Lower leg skin (tissue), 3 donors: ENCODE measurements at regions not wholly inside any gene's neighbourhood (a gene's known extent, or its start where the extent isn't known, plus 50 kb on each side); places are given as distances from the start of the nearest gene placed in this dataset.

Source experiments
- CTCF ChIP-seq, 3 donors: fragments of 450-650 bp; IDR thresholded peaks; one replicate each; pipeline ENCODE4 v1.5.1; 2016; ENCODE audit warnings: antibody characterized with exemption in 3 of 3, mild to moderate bottlenecking in 3 of 3, moderate library complexity in 2 of 3
- POLR2A ChIP-seq, 2 donors: fragments of 450-650 bp; IDR thresholded peaks; one replicate each; pipeline ENCODE4 v1.6.1; 2016 to 2017; ENCODE audit warnings: antibody characterized with exemption in 2 of 2, mild to moderate bottlenecking in 1 of 2, moderate library complexity in 1 of 2

GRCh38 chr7:136665878-136666509 is 202.5 kb upstream of the CHRM2 start:
- TF ChIP-seq CTCF (IDR thresholded peaks at IDR 0.05), result no peak
- TF ChIP-seq POLR2A (IDR thresholded peaks at IDR 0.05), result no peak
